GM13977 (cell line): ENCODE measurements at regions not wholly inside any gene's neighbourhood (a gene's known extent, or its start where the extent isn't known, plus 50 kb on each side); places are given as distances from the start of the nearest gene placed in this dataset.

Source experiments
- DNase-seq: peaks from one replicate; pipeline ENCODE4 v3.0.0; 2012; ENCODE audit warnings: low spot score
- CTCF ChIP-seq: IDR thresholded peaks from 2 replicates; pipeline ENCODE4 v1.5.1; 2012; ENCODE audit warnings: mild to moderate bottlenecking, control low read depth; ENCODE audit not compliant: insufficient read depth; ENCODE audit errors: extremely low read depth, missing control alignments
- in situ Hi-C: fragments of 300-500 bp; cut with MboI; formaldehyde crosslinking; loops from one replicate; pipeline ENCODE4 v1.12.0; 2022; ENCODE audit warnings: low sequenced_read_pairs, low pct_unique_long_range_greater_than_20kb, mixed read lengths, inconsistent platforms; ENCODE audit not compliant: unreplicated experiment

- TF ChIP-seq CTCF = no peak
- no peak for DNase-seq
- in situ Hi-C loops = no loop called here
These were observed 801.9 kb upstream of the IGFBP3 start for GRCh38 chr7:46723003-46723402.

DNA sequence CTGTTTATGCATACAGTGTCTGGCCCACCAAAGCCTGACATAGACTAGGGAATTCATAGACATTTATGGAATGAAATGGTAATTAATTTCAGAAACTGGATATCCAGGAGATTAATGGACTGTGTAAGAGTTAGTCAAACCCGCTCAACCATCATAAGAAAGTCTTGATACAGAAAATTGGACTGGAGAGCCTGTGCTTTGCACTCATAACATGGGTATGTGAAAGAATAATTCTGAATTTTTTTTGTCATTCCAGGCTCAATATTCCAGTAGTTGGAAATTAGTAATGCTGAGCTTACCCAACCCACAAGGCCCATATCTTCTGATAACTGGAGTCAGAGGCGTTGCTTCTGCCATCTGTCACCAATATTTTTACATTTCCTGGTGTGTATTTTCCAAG is 799.7 kb upstream of the IGFBP3 start:
- in situ Hi-C loops = no loop called here
- TF ChIP-seq CTCF = no peak
- DNase-seq = no peak

DNA sequence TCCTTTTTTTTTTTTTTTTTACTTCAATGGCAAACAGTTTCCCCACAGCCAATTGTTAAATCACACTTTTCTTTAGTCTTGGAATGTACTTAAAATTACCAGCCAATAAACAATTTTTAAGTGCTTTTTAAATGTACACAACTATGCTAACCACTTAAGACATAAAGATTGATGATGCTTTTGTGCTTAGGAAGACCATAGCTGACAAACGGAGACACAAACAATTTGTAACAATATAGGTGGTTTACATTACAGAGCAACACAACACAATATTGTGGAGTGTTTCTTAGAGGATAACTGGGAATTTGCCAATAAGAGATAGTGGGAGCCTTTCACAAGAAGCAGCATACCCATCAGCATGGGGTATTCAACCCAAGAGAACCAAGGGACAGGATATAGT is 798.5 kb upstream of the IGFBP3 start:
- TF ChIP-seq CTCF = no peak
- no peak for DNase-seq
- in situ Hi-C loops = no loop called here

GRCh38 chr7:46716926-46717325 is 795.9 kb upstream of the IGFBP3 start:
- no peak for DNase-seq
- TF ChIP-seq CTCF = no peak
- in situ Hi-C loops = no loop called here

DNA sequence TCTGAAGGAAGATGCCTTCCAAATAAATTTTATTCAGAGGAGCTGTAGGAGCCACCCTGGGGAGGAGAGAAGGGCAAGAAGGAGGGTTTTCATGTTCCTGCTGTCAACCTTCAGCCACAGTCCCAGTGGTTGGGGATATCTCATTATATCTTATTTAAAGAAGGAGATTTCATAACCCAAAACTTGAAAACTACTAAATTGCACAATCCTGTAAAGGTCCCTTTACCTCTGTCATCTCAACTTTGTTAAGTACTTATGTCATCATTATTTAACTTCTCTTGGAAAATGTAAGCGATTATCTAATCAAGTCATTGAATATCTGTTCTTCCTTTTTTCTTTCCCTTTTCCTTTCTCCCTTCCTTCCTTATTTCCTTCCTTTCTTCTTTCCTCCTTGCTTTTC is 794.5 kb upstream of the IGFBP3 start:
- TF ChIP-seq CTCF = no peak
- in situ Hi-C loops = no loop called here
- DNase-seq = no peak

- TF ChIP-seq CTCF = no peak
- in situ Hi-C loops = no loop called here
- no peak for DNase-seq
These were observed 793.8 kb upstream of the IGFBP3 start for GRCh38 chr7:46714904-46715303.

DNA sequence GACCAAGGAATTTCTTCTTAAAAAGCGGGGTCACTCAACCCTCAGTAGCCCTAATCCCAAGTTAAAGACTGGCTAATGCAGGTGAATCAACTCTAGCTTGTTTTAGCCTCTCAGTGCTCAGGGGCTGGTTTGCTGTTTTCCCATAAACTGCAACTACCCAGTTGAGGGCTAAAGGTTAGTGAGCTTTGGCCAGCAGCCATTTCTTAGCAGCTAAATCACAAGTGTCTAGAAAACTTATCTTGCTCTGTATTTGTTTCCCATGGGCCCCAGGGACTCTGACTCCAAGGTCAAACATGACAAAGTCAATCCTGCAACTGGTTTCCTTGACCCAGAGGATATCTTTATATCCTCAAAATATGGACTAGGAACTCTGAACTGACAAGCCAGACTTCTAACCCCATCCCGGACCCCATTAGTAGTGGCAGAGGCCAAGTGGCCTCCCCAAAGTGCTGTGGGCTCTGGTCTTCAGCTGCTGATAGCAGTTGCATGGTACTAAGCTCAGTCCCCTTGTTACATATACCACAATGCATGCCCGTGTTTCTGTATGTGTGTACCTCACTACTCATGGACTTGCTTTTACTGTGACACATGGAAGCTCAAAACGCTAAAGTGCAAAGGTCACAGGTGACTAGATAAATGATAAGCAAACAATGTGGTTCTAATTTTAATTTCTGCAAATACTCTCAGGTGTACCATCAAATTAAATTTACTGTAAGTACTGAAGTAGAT is 793.0 kb upstream of the IGFBP3 start:
- no peak for TF ChIP-seq CTCF
- in situ Hi-C loops = no loop called here
- no peak for DNase-seq
